GM18519 (cell line): ENCODE measurements at regions not wholly inside any gene's neighbourhood (a gene's known extent, or its start where the extent isn't known, plus 50 kb on each side); places are given as distances from the start of the nearest gene placed in this dataset.

ENCODE experiments used
- ATAC-seq: cut with Tn5 transposase; IDR thresholded peaks from one replicate; pipeline ENCODE4 v1.9.1; 2021; ENCODE audit warnings: mild to moderate bottlenecking, moderate library complexity; ENCODE audit not compliant: unreplicated experiment, low FRiP score

GRCh38 chr16:80027007-80027965, 426.7 kb upstream of the MAF start:
- ATAC-seq: no peak

- no peak for ATAC-seq
Observed at GRCh38 chr16:80025236-80025635, 424.7 kb upstream of the MAF start.

- no peak for ATAC-seq
Observed at GRCh38 chr16:80024443-80024842, 423.9 kb upstream of the MAF start.

GRCh38 chr16:80023865-80024264, 423.3 kb upstream of the MAF start:
- ATAC-seq: no peak

- ATAC-seq: no peak
Observed at GRCh38 chr16:80019395-80019794, 418.9 kb upstream of the MAF start.

GRCh38 chr16:80018466-80018865, 417.9 kb upstream of the MAF start:
- ATAC-seq: no peak

GRCh38 chr16:80016731-80017326, 416.3 kb upstream of the MAF start:
- no peak for ATAC-seq

GRCh38 chr16:80015566-80015965, 415.0 kb upstream of the MAF start:
- ATAC-seq: no peak

GRCh38 chr16:80014241-80014939, 413.9 kb upstream of the MAF start:
- no peak for ATAC-seq

- no peak for ATAC-seq
Observed at GRCh38 chr16:80012586-80012985, 412.0 kb upstream of the MAF start.

- ATAC-seq: no peak
Observed at GRCh38 chr16:80009971-80010659, 409.6 kb upstream of the MAF start.

- no peak for ATAC-seq
Observed at GRCh38 chr16:80008857-80009256, 408.3 kb upstream of the MAF start.

- ATAC-seq: no peak
Observed at GRCh38 chr16:80007231-80007630, 406.7 kb upstream of the MAF start.

GRCh38 chr16:80006241-80007215, 406.0 kb upstream of the MAF start:
- no peak for ATAC-seq

GRCh38 chr16:80004113-80004512, 403.6 kb upstream of the MAF start:
- ATAC-seq: no peak

- no peak for ATAC-seq
Observed at GRCh38 chr16:80002261-80002660, 401.7 kb upstream of the MAF start.

- no peak for ATAC-seq
Observed at GRCh38 chr16:79998143-79998542, 397.6 kb upstream of the MAF start.

GRCh38 chr16:79997257-79997656, 396.7 kb upstream of the MAF start:
- ATAC-seq: no peak

GRCh38 chr16:79996321-79996720, 395.8 kb upstream of the MAF start:
- ATAC-seq: no peak

GRCh38 chr16:79995315-79995714, 394.8 kb upstream of the MAF start:
- ATAC-seq: no peak
